Astrocyte (in vitro differentiated cells and primary cell): ENCODE measurements at regions not wholly inside any gene's neighbourhood (a gene's known extent, or its start where the extent isn't known, plus 50 kb on each side); places are given as distances from the start of the nearest gene placed in this dataset.

Source experiments
- CTCF ChIP-seq: IDR thresholded peaks from 2 replicates; pipeline ENCODE4 v1.5.1; 2011; ENCODE audit warnings: low read depth, mild to moderate bottlenecking, inconsistent platforms, low read length, moderate library complexity; ENCODE audit not compliant: insufficient read depth
- EZH2 ChIP-seq: IDR thresholded peaks from 2 replicates; pipeline ENCODE4 v1.6.1; 2012; ENCODE audit warnings: mild to moderate bottlenecking, low read length, inconsistent platforms; ENCODE audit not compliant: insufficient read depth

GRCh38 chr5:143494595-143494994, 91.1 kb upstream of the NR3C1 start:
- TF ChIP-seq CTCF (no peak), EZH2 (no peak)
